BJ (cell line): ENCODE measurements at regions not wholly inside any gene's neighbourhood (a gene's known extent, or its start where the extent isn't known, plus 50 kb on each side); places are given as distances from the start of the nearest gene placed in this dataset.

Source experiments
- CTCF ChIA-PET: fragments of 350-600 bp; formaldehyde crosslinking; extraction: SDS; loops from one replicate; lab custom pipeline; 2021; ENCODE audit warnings: antibody characterized with exemption, inconsistent platforms; lab: Yijun Ruan, JAX
- POLR2A ChIA-PET: fragments of 300-600 bp; sonication (Branson Sonifier 250); formaldehyde crosslinking; extraction: SDS; loops from one replicate; lab custom pipeline; 2021; ENCODE audit warnings: antibody characterized with exemption; lab: Charles Lee
- DNase-seq: peaks from one replicate; pipeline ENCODE4 v3.0.0-alpha.2; 2011; ENCODE audit warnings: low read depth
- H3K27me3 ChIP-seq: 2 replicates; pipeline ENCODE4 v1.6.0; 2011; ENCODE audit warnings: low read length; ENCODE audit not compliant: control insufficient read depth, insufficient read depth
- H3K36me3 ChIP-seq: 2 replicates; pipeline ENCODE4 v1.5.1; 2011; ENCODE audit warnings: low read length; ENCODE audit not compliant: control insufficient read depth, insufficient read depth
- H3K4me3 ChIP-seq: 2 replicates; pipeline ENCODE4 v1.5.1; 2011; ENCODE audit warnings: low read depth, mild to moderate bottlenecking, control low read depth, low read length
- CTCF ChIP-seq: IDR thresholded peaks from 2 replicates; pipeline ENCODE4 v1.5.1; 2011; ENCODE audit warnings: low read depth, mild to moderate bottlenecking, control low read depth, inconsistent platforms, low read length, moderate library complexity; ENCODE audit not compliant: insufficient read depth

GRCh38 chr10:33882996-33883395 lies 548.5 kb upstream of the NRP1 start:
- ChIA-PET POLR2A (no interaction called here), CTCF (no interaction called here)
- no peaks in the 10 kb centered on the region for H3K36me3 ChIP-seq
- DNase-seq, result no peak
- no peak overlapping the region for H3K4me3 ChIP-seq
- TF ChIP-seq CTCF, result no peak
- H3K27me3 ChIP-seq, result peaks cover 1% of the 10 kb centered on the region; the same call in 1 of the 2 replicates

- DNase-seq, result no peak
- ChIA-PET CTCF (no interaction called here), POLR2A (no interaction called here)
- no peaks in the 10 kb centered on the region for H3K36me3 ChIP-seq
- no peak for TF ChIP-seq CTCF
- H3K4me3 ChIP-seq, result no peak overlapping the region
- H3K27me3 ChIP-seq, result peaks cover 1% of the 10 kb centered on the region; the same call in 1 of the 2 replicates
These were observed 545.8 kb upstream of the NRP1 start for GRCh38 chr10:33880291-33880690.

GRCh38 chr10:33878238-33878786 lies 543.8 kb upstream of the NRP1 start:
- CTCF ChIA-PET, result no interaction called here
- TF ChIP-seq CTCF, result no peak
- no peak overlapping the region for H3K4me3 ChIP-seq
- no peaks in the 10 kb centered on the region for H3K36me3 ChIP-seq
- POLR2A ChIA-PET, result interaction anchor here (0.6 kb wide), 1 partner anchor 53 kb away, joined by 3 read pairs; no protein-coding TSS in a partner anchor
- no peak for DNase-seq
- H3K27me3 ChIP-seq, result peaks cover 3% of the 10 kb centered on the region; the same call in 1 of the 2 replicates

GRCh38 chr10:33876584-33877400 lies 542.3 kb upstream of the NRP1 start:
- POLR2A ChIA-PET, result no interaction called here
- DNase-seq, result no peak
- CTCF ChIA-PET, result no interaction called here
- Histone ChIP-seq H3K4me3 (no peak overlapping the region), H3K36me3 (no peaks in the 10 kb centered on the region), H3K27me3 (peaks cover 3% of the 10 kb centered on the region; the same call in 1 of the 2 replicates)
- no peak for TF ChIP-seq CTCF

- POLR2A ChIA-PET, result no interaction called here
- Histone ChIP-seq H3K4me3 (no peak overlapping the region), H3K36me3 (no peaks in the 10 kb centered on the region), H3K27me3 (peaks cover 3% of the 10 kb centered on the region; the same call in 1 of the 2 replicates)
- CTCF ChIA-PET, result no interaction called here
- no peak for TF ChIP-seq CTCF
- DNase-seq, result no peak
These were observed 541.6 kb upstream of the NRP1 start for GRCh38 chr10:33875924-33876583.
